Loucy (cell line): ENCODE measurements at regions not wholly inside any gene's neighbourhood (a gene's known extent, or its start where the extent isn't known, plus 50 kb on each side); places are given as distances from the start of the nearest gene placed in this dataset.
A peak's percentile ranks its signal among the peaks of the same experiment; 100 is the strongest.

Experiments used
- H2AFZ ChIP-seq: fragments of 200-600 bp; sonication (generic); 2 replicates; pipeline ENCODE4 v1.6.0; 2016; ENCODE audit warnings: antibody characterized with exemption, mild to moderate bottlenecking, low read length, moderate library complexity
- H3F3A ChIP-seq: fragments of 200-600 bp; 2 replicates; pipeline ENCODE4 v1.6.0; 2016; ENCODE audit warnings: antibody characterized with exemption, low read depth, mild to moderate bottlenecking
- H3K27me3 ChIP-seq: fragments of 200-600 bp; sonication (generic); 2 replicates; pipeline ENCODE4 v1.6.1; 2014; ENCODE audit warnings: low read length, mild to moderate bottlenecking; ENCODE audit not compliant: insufficient read depth, poor library complexity, severe bottlenecking
- H3K36me3 ChIP-seq: fragments of 200-600 bp; sonication (generic); 2 replicates; pipeline ENCODE4 v1.6.1; 2016; ENCODE audit warnings: low read length; ENCODE audit not compliant: insufficient read depth
- H3K4me1 ChIP-seq: fragments of 200-600 bp; sonication (generic); 2 replicates; pipeline ENCODE4 v1.5.1; 2014; ENCODE audit warnings: low read length, mild to moderate bottlenecking; ENCODE audit not compliant: insufficient read depth, poor library complexity, severe bottlenecking
- H3K4me2 ChIP-seq: fragments of 200-600 bp; sonication (generic); 2 replicates; pipeline ENCODE4 v1.6.0; 2014; ENCODE audit warnings: antibody characterized with exemption, low read length, low read depth, mild to moderate bottlenecking; ENCODE audit not compliant: poor library complexity, severe bottlenecking
- H3K4me3 ChIP-seq: fragments of 200-600 bp; sonication (generic); 2 replicates; pipeline ENCODE4 v1.5.1; 2014; ENCODE audit warnings: low read length, mild to moderate bottlenecking, mixed read lengths; ENCODE audit not compliant: poor library complexity, severe bottlenecking
- H3K79me2 ChIP-seq: fragments of 200-600 bp; sonication (generic); 2 replicates; pipeline ENCODE4 v1.6.1; 2014; ENCODE audit warnings: low read length; ENCODE audit not compliant: insufficient read depth
- H3K9ac ChIP-seq: fragments of 200-600 bp; sonication (generic); 2 replicates; pipeline ENCODE4 v1.6.0; 2014; ENCODE audit warnings: mild to moderate bottlenecking, low read depth, low read length, moderate library complexity; ENCODE audit not compliant: poor library complexity, severe bottlenecking
- H3K9me2 ChIP-seq: fragments of 200-600 bp; sonication (generic); replicated peaks from 2 replicates; pipeline ENCODE4 v1.6.1; 2016; ENCODE audit warnings: low read depth, low read length, mixed read lengths
- H3K9me3 ChIP-seq: fragments of 200-600 bp; sonication (generic); 2 replicates; pipeline ENCODE4 v1.6.1; 2014; ENCODE audit warnings: mild to moderate bottlenecking, antibody characterized with exemption, low read length, low read depth; ENCODE audit not compliant: insufficient read depth
- H4K20me1 ChIP-seq: fragments of 200-600 bp; sonication (generic); 2 replicates; pipeline ENCODE4 v1.6.0; 2014; ENCODE audit warnings: antibody characterized with exemption, low read length, mild to moderate bottlenecking; ENCODE audit not compliant: insufficient read depth, poor library complexity, severe bottlenecking
- EZH2phosphoT487 ChIP-seq: fragments of 200-600 bp; IDR thresholded peaks from 2 replicates; pipeline ENCODE4 v1.6.1; 2018; ENCODE audit warnings: antibody characterized with exemption, mild to moderate bottlenecking, moderate library complexity, borderline replicate concordance
- TF ChIP-seq, protein P1 (sequence below): fragments of 200-600 bp; sonication (generic); conservative IDR thresholded peaks from 2 replicates; pipeline ENCODE4 v1.5.1; 2014; ENCODE audit warnings: mild to moderate bottlenecking, antibody characterized with exemption, low read length

GRCh38 chr1:87816646-87817045 is 488.0 kb downstream of the LMO4 start:
- Histone ChIP-seq H4K20me1 (no peaks in the 10 kb centered on the region), H3K4me3 (no peak overlapping the region), H3K4me1 (no peaks in the 10 kb centered on the region), H3K9me2 (no peaks in the 10 kb centered on the region), H3K9ac (no peak overlapping the region), H3K4me2 (no peak overlapping the region), H3K9me3 (no peaks in the 10 kb centered on the region), H2AFZ (no peak overlapping the region), H3K79me2 (no peaks in the 10 kb centered on the region), H3F3A (no peaks in the 10 kb centered on the region), H3K36me3 (no peaks in the 10 kb centered on the region), H3K27me3 (no peaks in the 10 kb centered on the region)
- TF ChIP-seq, protein P1, sequence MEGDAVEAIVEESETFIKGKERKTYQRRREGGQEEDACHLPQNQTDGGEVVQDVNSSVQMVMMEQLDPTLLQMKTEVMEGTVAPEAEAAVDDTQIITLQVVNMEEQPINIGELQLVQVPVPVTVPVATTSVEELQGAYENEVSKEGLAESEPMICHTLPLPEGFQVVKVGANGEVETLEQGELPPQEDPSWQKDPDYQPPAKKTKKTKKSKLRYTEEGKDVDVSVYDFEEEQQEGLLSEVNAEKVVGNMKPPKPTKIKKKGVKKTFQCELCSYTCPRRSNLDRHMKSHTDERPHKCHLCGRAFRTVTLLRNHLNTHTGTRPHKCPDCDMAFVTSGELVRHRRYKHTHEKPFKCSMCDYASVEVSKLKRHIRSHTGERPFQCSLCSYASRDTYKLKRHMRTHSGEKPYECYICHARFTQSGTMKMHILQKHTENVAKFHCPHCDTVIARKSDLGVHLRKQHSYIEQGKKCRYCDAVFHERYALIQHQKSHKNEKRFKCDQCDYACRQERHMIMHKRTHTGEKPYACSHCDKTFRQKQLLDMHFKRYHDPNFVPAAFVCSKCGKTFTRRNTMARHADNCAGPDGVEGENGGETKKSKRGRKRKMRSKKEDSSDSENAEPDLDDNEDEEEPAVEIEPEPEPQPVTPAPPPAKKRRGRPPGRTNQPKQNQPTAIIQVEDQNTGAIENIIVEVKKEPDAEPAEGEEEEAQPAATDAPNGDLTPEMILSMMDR: no peak
- no peak for TF ChIP-seq EZH2phosphoT487

- H3K4me3 ChIP-seq: no peak overlapping the region
- H3K79me2 ChIP-seq: no peaks in the 10 kb centered on the region
- H3K4me1 ChIP-seq: no peaks in the 10 kb centered on the region
- H3K27me3 ChIP-seq: no peaks in the 10 kb centered on the region
- H3K36me3 ChIP-seq: no peaks in the 10 kb centered on the region
- TF ChIP-seq EZH2phosphoT487: no peak
- TF ChIP-seq, protein P1: no peak
- no peaks in the 10 kb centered on the region for H3F3A ChIP-seq
- no peaks in the 10 kb centered on the region for H4K20me1 ChIP-seq
- no peaks in the 10 kb centered on the region for H3K9me3 ChIP-seq
- no peak overlapping the region for H3K4me2 ChIP-seq
- H3K9ac ChIP-seq: no peak overlapping the region
- no peak overlapping the region for H2AFZ ChIP-seq
- H3K9me2 ChIP-seq: no peaks in the 10 kb centered on the region
Measured at GRCh38 chr1:87820668-87821334, 492.1 kb downstream of the LMO4 start.

DNA sequence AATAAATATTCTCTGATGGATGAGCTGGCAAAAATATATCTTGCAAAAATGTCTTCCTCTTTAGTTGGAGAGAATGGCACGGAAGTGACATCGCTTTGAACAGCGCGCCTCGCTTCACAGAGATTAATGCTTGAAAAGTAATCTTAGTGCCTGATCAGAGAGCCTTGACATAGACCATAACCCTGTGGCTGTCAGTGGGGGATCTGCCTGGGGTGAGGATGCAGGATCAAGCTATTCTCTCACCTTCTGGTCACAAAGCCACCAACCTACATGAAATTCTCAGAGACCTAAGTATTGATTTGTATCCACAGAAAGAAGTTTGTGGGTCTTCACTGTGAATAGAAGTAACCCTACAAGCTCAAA is 492.6 kb downstream of the LMO4 start:
- no peaks in the 10 kb centered on the region for H3F3A ChIP-seq
- H3K9me2 ChIP-seq: no peaks in the 10 kb centered on the region
- no peak overlapping the region for H3K9ac ChIP-seq
- H3K4me1 ChIP-seq: no peaks in the 10 kb centered on the region
- no peak overlapping the region for H3K4me3 ChIP-seq
- H3K9me3 ChIP-seq: no peaks in the 10 kb centered on the region
- no peaks in the 10 kb centered on the region for H3K79me2 ChIP-seq
- H4K20me1 ChIP-seq: no peaks in the 10 kb centered on the region
- H3K27me3 ChIP-seq: no peaks in the 10 kb centered on the region
- 0 out of 2 replicates have a peak overlapping the region, but pooled peaks have one; percentile 16 for H2AFZ ChIP-seq
- H3K36me3 ChIP-seq: no peaks in the 10 kb centered on the region
- no peak overlapping the region for H3K4me2 ChIP-seq
- TF ChIP-seq, protein P1: no peak
- TF ChIP-seq EZH2phosphoT487: no peak
